ENCODE measurements at regions not wholly inside any gene's neighbourhood (a gene's known extent, or its start where the extent isn't known, plus 50 kb on each side); places are given as distances from the start of the nearest gene placed in this dataset.

DNA sequence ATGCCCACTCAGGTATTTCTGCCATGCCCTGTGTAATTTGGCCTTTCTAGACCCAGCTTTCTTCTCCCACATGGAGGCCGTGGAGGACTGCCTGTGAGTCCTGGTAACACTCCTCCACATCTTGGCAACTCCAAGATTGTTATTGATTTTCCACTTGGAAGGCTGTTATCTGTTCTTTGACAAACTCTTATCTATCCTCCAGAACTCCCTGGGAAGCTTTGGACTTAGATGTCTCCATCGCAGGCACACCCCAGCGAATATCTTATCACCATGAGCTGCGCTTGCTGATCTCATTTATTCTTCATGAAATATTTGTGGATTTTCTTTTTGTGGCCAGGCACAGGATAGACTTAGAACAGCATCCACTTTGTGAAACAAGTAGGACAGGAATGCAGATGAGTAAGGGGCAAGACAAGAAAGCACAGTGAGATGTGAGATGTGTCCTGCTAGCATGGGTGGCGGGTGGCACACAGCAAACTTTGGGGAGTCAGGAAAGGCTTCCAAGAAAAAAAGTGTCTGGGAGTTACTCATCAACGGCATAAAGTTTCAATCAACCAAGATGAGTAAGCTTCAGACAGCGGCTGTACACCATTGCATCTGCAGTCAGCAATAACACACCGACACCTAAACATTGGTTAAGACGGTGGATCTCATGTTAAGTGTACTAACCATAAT, 84.5 kb upstream of the IRS2 start:
- H3K27me3 ChIP-seq: no peaks in the 10 kb centered on the region
- intact Hi-C loops (cut with DNase I; ENCODE audit: low total_unique reads): no loop called here
- 80 to 94% (median 84%) methylated on average over 9 of the region's 9 CpGs for WGBS, 5 donors

DNA sequence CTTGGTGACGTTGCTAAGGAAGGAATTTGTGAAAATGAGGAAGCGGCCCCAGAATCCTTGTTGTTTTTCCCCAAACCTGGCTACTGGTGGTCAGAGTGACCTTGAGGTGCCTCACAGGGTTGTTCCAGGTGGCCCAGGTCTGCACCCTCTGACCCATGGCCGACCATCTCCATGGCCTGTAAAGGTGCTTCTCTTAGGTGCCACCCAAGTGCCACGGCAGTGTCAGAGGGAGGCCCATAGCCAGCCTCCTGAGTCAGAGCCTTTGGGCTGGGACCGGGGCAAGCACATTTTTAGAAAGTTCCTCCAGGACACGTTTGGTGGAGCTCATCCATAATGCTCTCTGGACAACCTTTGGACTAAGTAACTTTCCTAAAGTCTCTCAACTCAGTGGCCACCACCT, 83.9 kb upstream of the IRS2 start:
- WGBS, 5 donors: 69 to 91% (median 86%) methylated on average over 4 to 6 of the region's 6 CpGs
- H3K27ac ChIP-seq: peak overlapping the region in 3 of 5 donors; percentile 49 to 75 (median 66)
- no peaks in the 10 kb centered on the region for H3K36me3 ChIP-seq
- peak overlapping the region in 1 of 4 donors; percentile 43 for H3K4me3 ChIP-seq
- intact Hi-C loops (cut with DNase I; ENCODE audit: low total_unique reads): no loop called here
- no peak for DNase-seq
- TF ChIP-seq POLR2AphosphoS5 (IDR thresholded peaks at IDR 0.05) (no peak), EP300 (IDR thresholded peaks at IDR 0.05) (no peak), POLR2A (IDR thresholded peaks at IDR 0.05) (no peak)
- TF ChIP-seq, protein P1, sequence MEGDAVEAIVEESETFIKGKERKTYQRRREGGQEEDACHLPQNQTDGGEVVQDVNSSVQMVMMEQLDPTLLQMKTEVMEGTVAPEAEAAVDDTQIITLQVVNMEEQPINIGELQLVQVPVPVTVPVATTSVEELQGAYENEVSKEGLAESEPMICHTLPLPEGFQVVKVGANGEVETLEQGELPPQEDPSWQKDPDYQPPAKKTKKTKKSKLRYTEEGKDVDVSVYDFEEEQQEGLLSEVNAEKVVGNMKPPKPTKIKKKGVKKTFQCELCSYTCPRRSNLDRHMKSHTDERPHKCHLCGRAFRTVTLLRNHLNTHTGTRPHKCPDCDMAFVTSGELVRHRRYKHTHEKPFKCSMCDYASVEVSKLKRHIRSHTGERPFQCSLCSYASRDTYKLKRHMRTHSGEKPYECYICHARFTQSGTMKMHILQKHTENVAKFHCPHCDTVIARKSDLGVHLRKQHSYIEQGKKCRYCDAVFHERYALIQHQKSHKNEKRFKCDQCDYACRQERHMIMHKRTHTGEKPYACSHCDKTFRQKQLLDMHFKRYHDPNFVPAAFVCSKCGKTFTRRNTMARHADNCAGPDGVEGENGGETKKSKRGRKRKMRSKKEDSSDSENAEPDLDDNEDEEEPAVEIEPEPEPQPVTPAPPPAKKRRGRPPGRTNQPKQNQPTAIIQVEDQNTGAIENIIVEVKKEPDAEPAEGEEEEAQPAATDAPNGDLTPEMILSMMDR (IDR thresholded peaks at IDR 0.05): no peak
- H3K4me1 ChIP-seq: peaks cover 4 to 17% (median 11%) of the 10 kb centered on the region in 4 donors
- no peaks in the 10 kb centered on the region for H3K9me3 ChIP-seq
- no peaks in the 10 kb centered on the region for H3K27me3 ChIP-seq

More for the DNA sequence above, 84.5 kb upstream of the IRS2 start:
- H3K4me3 ChIP-seq: no peak overlapping the region
- H3K27ac ChIP-seq: no peak overlapping the region
- no peaks in the 10 kb centered on the region for H3K36me3 ChIP-seq
- no peak for TF ChIP-seq POLR2A (IDR thresholded peaks at IDR 0.05)
- TF ChIP-seq, protein P1 (IDR thresholded peaks at IDR 0.05): no peak
- no peak for TF ChIP-seq POLR2AphosphoS5 (IDR thresholded peaks at IDR 0.05)
- TF ChIP-seq EP300 (IDR thresholded peaks at IDR 0.05): no peak
- H3K4me1 ChIP-seq: peaks cover 4 to 17% (median 11%) of the 10 kb centered on the region in 4 donors
- H3K9me3 ChIP-seq: no peaks in the 10 kb centered on the region
- no peak for DNase-seq

DNA sequence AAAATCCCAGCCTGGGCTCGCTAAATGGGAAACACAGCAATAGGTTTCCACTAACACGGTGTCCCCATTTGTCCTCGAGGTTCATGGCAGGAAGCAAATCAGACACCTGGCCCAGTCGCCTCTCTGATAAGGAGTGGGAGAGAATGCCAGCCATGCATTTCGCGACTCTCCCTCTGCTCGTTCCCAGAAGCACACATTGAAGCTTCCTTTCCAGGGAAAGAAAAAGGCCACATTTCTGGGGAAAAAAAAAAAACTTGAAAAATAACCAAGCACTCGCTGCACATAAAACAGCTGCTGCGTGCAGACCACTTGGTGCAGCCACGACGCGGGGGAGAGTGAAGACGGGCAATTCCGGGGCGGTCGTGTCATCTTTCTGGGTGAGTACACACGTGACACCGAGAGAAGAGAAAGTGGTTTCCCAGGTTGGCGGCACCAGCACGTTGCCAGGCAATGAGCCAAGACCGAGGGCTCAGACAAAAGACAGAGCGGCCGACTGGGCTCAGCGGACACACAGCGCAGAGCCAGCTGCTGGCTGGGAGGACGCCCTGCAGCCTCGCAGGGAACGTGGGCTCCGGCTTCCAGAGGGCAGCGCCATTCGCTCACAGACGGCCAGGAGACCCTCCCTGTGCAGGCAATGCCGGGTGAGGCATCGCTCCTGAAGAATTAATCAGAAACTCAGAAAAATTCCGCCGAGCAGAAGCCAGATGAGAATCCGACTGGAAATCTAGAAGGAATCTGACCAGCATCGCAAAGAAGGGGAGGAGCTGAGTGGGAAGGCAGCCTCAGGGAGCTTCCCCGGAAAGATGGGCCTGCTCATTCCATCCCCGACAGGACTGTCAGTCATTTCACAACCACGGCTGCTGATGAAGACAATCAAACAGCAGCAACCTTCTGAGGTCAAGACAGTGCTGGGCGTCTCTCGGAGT, 83.2 kb upstream of the IRS2 start:
- Histone ChIP-seq H3K27me3 (no peaks in the 10 kb centered on the region), H3K4me3 (peak overlapping the region; percentile 27 to 43 (median 38)), H3K36me3 (no peaks in the 10 kb centered on the region), H3K27ac (peak overlapping the region in 4 of 5 donors; percentile 47 to 75 (median 58)), H3K9me3 (no peaks in the 10 kb centered on the region), H3K4me1 (peaks cover 4 to 17% (median 11%) of the 10 kb centered on the region in 4 donors)
- peak; percentile 75 to 87 for DNase-seq
- intact Hi-C loops (cut with DNase I; ENCODE audit: low total_unique reads): no loop called here
- no peak for TF ChIP-seq POLR2A (IDR thresholded peaks at IDR 0.05)
- no peak for TF ChIP-seq EP300 (IDR thresholded peaks at IDR 0.05)
- peak in 1 of 3 donors; percentile 54 for TF ChIP-seq POLR2AphosphoS5 (IDR thresholded peaks at IDR 0.05)
- TF ChIP-seq, protein P1 (IDR thresholded peaks at IDR 0.05): peak in 2 of 7 experiments; percentile 16 to 25
- whole genome bisulfite sequencing, 5 donors: 20 to 45% (median 37%) methylated on average over 43 of the region's 43 CpGs

GRCh38 chr13:109868578-109869311, 82.4 kb upstream of the IRS2 start:
- H3K27ac ChIP-seq: peak overlapping the region in 4 of 5 donors; percentile 47 to 75 (median 58)
- no peak for DNase-seq
- 47 to 60% (median 57%) methylated on average over 3 of the region's 3 CpGs for WGBS, 5 donors
- intact Hi-C loops (cut with DNase I; ENCODE audit: low total_unique reads): no loop called here
- H3K27me3 ChIP-seq: no peaks in the 10 kb centered on the region
- no peak for TF ChIP-seq EP300 (IDR thresholded peaks at IDR 0.05)
- no peak for TF ChIP-seq POLR2A (IDR thresholded peaks at IDR 0.05)
- TF ChIP-seq, protein P1 (IDR thresholded peaks at IDR 0.05): no peak
- TF ChIP-seq POLR2AphosphoS5 (IDR thresholded peaks at IDR 0.05): no peak
- peak overlapping the region in 2 of 4 donors; percentile 43 for H3K4me3 ChIP-seq
- no peaks in the 10 kb centered on the region for H3K9me3 ChIP-seq
- H3K36me3 ChIP-seq: no peaks in the 10 kb centered on the region
- H3K4me1 ChIP-seq: peaks cover 4 to 17% (median 11%) of the 10 kb centered on the region in 4 donors
